GM19463 (cell line): ENCODE measurements at regions not wholly inside any gene's neighbourhood (a gene's known extent, or its start where the extent isn't known, plus 50 kb on each side); places are given as distances from the start of the nearest gene placed in this dataset.

ENCODE experiments used
- ATAC-seq: cut with Tn5 transposase; IDR thresholded peaks from one replicate; pipeline ENCODE4 v1.9.1; 2021; ENCODE audit warnings: mild to moderate bottlenecking, moderate library complexity; ENCODE audit not compliant: unreplicated experiment

GRCh38 chr11:13104619-13105236 is 95.6 kb downstream of the RASSF10 start:
- no peak for ATAC-seq

- peak; percentile 65 for ATAC-seq
Measured at GRCh38 chr11:13105237-13105844, 96.2 kb downstream of the RASSF10 start.

GRCh38 chr11:13107544-13108044 is 98.5 kb downstream of the RASSF10 start:
- no peak for ATAC-seq

GRCh38 chr11:13108416-13108815 is 99.3 kb downstream of the RASSF10 start:
- no peak for ATAC-seq

GRCh38 chr11:13109616-13110015 is 100.5 kb downstream of the RASSF10 start:
- no peak for ATAC-seq

GRCh38 chr11:13110145-13110544 is 101.0 kb downstream of the RASSF10 start:
- ATAC-seq = no peak

- no peak for ATAC-seq
Measured at GRCh38 chr11:13110929-13111812, 102.1 kb downstream of the RASSF10 start.

- no peak for ATAC-seq
Measured at GRCh38 chr11:13111813-13112130, 102.7 kb downstream of the RASSF10 start.

GRCh38 chr11:13114566-13115379 is 105.7 kb downstream of the RASSF10 start:
- no peak for ATAC-seq

- no peak for ATAC-seq
Measured at GRCh38 chr11:13115380-13115675, 106.2 kb downstream of the RASSF10 start.

- ATAC-seq = no peak
Measured at GRCh38 chr11:13116491-13116890, 107.4 kb downstream of the RASSF10 start.

- ATAC-seq = no peak
Measured at GRCh38 chr11:13117344-13117743, 108.2 kb downstream of the RASSF10 start.

- no peak for ATAC-seq
Measured at GRCh38 chr11:13118194-13118593, 109.1 kb downstream of the RASSF10 start.

GRCh38 chr11:13118650-13119049 is 109.5 kb downstream of the RASSF10 start:
- ATAC-seq = no peak

- ATAC-seq = no peak
Measured at GRCh38 chr11:13119361-13119760, 110.2 kb downstream of the RASSF10 start.

- ATAC-seq = no peak
Measured at GRCh38 chr11:13119941-13120520, 110.9 kb downstream of the RASSF10 start.

- ATAC-seq = no peak
Measured at GRCh38 chr11:13120691-13121090, 111.6 kb downstream of the RASSF10 start.

- ATAC-seq = no peak
Measured at GRCh38 chr11:13126430-13126829, 117.3 kb downstream of the RASSF10 start.

GRCh38 chr11:13127161-13127560 is 118.0 kb downstream of the RASSF10 start:
- no peak for ATAC-seq

- no peak for ATAC-seq
Measured at GRCh38 chr11:13128354-13128753, 119.2 kb downstream of the RASSF10 start.

- no peak for ATAC-seq
Measured at GRCh38 chr11:13134066-13134465, 125.0 kb downstream of the RASSF10 start.
